GM19397 (cell line): ENCODE measurements at regions not wholly inside any gene's neighbourhood (a gene's known extent, or its start where the extent isn't known, plus 50 kb on each side); places are given as distances from the start of the nearest gene placed in this dataset.

Source experiments
- ATAC-seq: cut with Tn5 transposase; IDR thresholded peaks from one replicate; pipeline ENCODE4 v1.9.1; 2021; ENCODE audit warnings: mild to moderate bottlenecking, moderate library complexity; ENCODE audit not compliant: unreplicated experiment

DNA sequence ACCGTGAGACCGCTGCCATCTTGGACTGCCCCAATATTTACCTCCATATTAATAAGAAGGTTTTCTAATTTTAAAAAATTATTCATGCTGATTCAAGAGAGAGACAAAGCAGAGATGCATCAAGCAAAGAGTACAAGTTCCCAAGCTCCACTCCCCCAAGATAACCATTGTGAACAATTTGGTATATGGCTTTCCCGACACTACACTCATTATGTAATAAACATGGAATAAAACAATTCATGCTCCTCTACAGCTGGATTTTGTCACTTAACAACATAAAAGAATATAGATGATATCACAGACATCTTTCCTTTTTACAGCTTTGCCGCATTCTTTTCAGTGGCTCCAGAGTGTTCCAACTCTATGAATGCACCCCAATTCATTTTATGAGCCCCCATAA is 307.6 kb downstream of the FGFR2 start:
- no peak for ATAC-seq

DNA sequence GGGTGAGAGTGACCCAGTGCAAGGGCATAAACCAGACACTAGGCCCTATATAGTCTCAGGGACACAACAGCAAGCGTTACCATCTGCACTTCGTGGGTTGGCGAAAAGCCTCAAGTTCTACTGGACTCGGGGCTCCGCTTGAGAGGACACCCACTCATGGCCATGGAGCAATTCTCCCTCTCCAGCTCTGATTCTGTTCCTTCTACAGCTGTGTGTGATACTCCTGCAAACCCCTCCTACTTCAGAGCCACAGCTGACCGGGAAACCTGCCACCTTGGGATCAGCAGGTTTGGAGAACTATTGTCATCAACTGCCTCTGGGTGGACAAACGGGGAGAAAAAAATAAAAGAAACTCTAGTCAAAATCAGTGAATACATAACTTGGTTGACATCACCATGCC is 306.9 kb downstream of the FGFR2 start:
- ATAC-seq = no peak

DNA sequence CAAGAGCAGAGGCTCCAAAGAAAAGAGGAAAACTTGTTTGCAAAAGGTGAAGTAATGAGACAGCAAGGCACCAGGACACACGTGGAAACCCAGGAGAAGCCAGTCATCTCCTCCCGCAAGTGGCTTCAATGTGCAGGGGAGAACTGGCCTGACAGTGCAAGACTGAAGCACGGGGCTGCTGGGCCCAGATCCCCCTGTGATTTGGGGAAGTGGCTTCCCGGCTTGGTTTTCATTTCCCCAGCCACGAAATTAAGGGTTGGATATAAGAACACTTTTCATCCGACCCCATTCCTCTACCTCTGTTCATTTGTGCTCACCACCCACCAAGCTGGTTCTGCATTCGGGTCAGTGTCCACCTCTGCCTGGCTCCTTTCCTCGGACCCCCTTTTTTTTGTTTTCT is 306.4 kb downstream of the FGFR2 start:
- no peak for ATAC-seq

DNA sequence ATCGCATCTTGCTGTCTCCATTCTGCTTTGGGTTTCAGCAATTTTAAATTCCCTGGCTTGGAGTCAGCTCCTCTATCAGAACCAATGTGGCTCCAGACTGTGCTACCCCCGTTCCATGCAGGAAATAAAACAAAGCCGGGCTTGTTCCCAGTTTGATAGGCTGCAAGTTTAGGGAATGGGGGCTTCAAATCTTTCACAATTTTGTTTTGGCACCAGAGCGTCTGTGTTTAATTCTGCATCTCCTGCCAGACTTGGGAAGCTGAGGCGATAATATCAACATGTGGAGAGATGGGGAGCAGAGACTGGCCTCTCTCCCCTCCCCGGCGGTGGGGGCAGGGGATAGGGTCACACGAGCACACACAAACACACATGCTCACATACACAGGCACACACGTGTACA is 305.9 kb downstream of the FGFR2 start:
- ATAC-seq = no peak

DNA sequence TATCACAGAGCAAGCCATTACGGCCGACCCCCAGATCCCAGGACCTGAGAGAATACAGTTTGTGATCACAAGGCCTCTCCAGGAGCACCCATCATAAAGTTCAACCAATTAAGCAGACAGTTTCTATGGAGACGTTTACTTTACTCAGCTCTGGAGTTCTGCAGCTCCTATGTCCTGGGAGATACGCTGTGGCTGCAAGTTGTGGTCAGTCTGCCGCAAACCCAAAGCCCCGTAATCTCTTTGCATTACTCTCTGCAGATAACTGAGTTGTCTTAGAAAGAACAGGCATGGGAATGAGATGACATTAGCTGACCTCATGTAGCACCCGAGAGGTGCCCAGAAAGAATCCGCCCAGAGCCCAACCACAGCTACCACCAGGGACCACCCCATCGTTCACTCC is 305.1 kb downstream of the FGFR2 start:
- no peak for ATAC-seq

DNA sequence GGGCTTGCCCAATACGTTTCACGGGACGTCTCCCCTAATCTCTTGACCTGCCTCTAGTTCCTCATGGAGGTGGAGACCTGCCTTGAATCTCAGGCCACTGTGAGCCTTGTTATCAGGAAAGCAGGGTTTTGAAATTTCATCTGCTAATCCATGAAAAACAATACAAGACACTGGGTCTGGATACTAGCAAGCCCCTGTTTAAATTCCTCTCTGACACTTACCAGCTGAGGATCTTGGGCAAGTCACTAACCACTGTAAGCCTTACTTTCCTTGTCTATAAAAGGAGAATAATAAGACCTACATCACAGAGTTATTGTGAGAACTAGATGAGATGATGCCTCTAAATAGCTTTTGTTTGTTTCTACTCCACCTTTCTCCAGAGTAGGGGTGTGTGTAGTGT is 303.6 kb downstream of the FGFR2 start:
- ATAC-seq = no peak

DNA sequence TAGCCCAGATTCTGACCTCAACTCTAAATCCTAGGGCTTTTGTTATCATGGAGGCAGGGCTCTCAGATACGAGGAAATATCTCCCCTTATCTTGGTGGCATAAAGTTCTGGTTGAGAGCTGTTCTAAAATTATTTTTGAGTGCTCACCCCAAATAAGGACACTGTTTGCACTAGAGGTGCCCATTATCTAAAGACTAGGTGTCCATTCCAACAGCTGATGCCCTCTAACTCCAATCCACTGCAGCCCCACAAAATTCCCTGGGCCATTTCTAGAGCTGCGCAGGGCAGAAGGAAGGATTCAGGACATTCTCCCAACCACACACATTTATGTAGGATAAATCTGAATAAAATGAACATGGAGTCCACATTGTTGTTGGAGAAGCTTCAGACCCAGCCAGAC is 301.9 kb downstream of the FGFR2 start:
- ATAC-seq = no peak

DNA sequence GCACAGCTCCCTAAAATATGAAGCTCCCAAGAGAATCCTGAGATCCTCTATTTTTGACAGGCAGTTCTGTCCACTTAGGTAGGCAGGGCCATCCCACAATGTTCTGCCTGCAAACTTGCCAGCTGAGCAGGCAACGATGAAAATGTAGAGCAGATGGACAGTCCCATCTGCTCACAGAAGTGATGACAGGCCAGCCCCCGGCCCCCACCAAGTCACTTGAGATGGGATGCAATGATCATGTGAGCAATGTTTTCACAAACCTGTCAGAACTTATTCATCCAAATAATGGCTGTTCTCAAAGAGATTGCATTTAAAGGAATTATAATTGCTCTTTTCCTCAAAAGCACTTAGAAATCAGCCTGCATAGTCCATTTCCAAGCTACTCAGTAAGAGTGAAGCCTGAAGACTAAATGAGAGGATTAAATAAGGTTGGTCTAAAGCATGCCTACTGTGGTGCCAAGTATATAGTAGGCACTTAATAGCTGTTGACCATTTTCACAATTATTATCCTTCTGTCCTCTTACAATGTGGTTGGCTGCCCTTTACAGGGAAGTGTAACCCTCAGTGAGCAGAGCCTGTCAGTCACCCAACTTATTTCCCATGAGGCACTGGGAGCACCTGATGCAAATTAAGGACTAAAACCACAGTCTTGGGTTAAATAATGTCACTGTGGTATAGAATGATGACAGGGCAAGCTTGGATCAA is 301.2 kb downstream of the FGFR2 start:
- ATAC-seq = no peak

DNA sequence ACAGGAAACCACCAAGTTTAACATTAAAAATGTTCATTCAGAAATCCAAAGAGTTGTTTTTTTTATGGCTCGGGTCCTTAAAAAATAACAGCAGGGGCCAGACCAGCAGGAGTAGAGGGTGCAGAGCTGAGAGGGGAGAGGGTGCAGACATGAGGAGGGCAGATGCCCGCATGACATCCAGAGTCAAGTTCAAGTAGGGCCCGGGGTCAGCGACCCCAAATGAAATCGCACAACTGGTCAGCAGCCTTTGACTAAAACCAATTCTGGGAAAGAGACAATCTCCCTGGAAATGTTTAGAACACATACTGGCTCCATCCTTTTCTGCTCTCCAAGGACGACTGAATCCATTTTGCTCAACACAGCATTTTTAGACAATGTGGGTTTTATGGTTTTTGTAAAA is 297.5 kb downstream of the FGFR2 start:
- ATAC-seq = no peak

DNA sequence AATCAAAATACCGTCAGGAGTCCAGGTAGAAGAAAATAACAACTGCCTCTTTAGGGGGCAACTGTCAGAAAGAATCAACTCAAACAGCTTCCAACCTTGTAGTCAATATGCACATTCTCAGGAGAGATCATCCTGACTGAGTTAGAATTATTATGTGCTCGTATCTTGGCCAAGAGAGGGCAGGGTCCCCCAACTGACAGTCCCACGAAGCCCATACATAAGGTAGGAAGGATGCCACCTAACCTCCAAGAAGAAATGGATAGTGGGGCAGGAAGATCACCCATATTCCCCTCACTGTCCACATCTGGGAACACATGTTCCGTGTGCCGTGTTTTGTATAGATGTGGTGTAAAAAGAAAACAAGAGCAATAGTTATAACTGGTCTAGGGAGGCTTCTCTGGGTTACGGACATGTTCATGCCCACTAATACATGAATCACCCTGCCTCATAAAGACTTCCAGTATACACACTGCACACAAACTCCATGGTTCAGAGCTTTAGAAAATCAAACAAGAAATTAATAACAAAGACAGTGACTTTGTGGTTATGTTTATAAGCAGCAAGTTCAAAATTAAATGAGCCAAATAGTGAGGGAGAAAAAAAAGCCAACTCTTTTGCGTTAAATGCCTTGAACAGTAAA is 295.6 kb downstream of the FGFR2 start:
- ATAC-seq = no peak

DNA sequence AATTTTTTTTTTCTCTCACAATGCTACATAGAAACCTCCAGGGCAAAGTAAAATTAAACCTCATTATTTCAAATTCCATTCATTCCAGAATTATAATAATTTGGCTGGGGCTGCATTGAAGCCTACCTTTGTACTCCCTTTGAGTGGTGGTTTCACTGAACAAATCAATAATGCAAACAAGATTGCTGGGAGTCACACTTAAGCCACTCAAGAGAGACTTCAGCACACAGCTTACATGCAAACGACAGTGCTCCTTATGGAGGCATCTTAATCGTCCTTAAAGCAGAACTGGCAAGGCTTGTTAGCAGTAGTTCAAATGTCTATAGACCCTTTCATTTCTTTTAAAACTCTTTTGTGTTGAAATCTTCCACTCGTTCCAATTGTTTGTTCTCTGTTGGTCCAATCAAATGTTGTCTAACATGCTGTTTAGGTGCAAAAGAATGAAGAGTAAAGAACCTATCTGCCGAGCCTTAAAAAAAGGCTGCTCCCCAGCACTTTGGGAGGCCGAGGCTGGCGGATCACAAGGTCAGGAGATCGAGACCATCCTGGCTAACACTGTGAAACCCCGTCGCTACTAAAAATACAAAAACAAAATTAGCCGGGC is 294.9 kb downstream of the FGFR2 start:
- no peak for ATAC-seq

DNA sequence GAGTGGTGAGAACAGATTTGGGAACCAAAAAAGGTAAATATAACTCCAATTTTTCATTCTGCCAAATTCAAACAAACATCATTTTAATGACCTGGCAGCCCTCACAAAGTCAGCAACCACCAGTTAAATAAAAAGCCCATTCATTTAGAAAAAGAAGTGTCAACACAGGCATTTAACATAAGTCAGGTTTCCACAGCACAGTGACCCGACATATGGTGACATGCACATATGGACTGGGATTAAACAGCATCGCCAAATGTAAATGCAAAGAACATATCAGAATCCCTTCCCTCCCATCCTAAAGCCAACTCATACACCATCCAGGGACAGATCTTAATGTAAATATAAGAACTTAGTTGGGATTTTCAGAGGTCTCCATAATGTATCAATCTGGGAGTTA is 293.2 kb downstream of the FGFR2 start:
- no peak for ATAC-seq

DNA sequence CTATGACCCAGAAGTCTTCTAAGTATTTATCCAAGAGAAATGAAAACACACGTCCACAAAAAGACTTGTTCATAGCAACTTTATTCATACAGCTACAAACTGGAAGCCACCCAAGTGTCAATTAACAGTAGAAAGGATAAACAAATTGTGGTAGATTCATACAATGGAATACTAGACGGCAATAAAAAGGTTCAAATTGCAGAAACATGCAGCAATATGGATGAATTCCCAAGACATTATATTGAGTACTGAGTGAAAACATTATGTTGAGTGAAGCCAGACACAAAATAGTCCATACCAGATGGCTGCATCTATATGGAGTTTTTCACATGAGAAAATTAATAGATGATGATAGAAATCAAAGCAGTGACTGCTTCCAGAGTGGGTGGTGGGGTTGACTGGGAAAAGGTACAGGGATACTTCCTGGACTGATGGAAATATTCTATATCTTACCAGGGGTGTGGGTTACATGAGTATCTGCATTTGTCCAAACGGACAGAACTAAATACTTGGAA is 292.0 kb downstream of the FGFR2 start:
- no peak for ATAC-seq

DNA sequence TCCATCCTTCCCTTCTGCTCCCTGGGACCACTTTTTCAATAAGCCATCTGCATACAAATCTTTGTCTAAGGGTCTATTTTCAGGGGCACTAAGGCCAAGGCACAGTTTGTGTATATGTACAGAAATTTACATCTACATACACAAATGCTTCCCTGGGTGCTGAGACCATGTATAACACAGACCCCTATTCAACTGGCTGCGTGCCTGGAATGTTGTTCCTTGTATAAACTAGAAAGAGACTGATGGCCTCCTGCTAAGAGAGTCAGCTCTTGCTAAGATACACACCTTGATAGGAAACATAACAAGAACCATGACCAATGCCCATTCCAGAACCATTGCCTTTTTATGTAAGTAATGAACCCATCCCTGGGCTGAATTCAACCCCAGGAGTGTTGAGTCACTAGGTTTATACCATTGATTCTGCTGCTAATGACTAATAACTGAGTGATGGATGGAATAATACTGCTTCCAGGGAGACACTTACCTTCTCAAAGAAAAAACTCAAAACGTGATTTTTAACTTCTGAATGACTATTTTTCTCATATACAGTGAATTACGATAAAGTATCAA is 290.7 kb downstream of the FGFR2 start:
- no peak for ATAC-seq

DNA sequence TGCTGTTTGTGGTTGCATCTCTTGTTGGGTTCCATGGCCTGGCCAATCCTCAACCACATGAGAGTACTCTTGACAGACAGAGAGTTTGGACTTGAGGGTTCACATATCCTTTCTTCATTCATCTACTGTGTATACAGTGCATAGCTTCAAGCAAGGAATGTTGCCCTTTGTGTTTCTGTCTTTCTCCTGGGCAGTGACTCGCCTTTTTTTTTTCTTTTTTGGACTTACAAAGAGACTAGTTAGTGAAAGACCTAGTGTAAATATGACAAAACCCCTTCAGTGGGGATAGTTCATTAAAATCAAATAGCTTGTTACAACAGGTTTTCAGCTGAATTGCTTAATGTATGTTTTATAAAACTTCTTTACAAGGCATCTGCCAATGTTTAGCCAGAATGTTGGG is 290.2 kb downstream of the FGFR2 start:
- no peak for ATAC-seq

DNA sequence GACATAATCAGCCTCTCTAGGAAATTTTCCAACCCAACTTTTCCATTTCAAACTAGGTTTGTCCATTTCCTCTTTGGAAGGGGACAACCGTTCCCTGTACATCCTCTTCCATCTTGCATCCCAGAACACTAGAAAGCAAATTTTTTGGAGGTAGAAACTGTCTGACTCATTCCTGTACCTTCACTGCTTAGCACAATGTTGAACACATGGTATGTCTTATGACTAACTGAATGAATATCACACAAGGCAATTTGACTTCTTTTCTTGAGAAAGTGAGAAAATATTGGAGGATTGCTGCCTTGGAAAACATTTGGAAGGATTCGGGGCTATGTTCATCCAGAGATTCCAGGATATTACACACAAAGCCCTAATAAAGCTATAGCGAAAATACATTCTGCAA is 289.1 kb downstream of the FGFR2 start:
- ATAC-seq = no peak

DNA sequence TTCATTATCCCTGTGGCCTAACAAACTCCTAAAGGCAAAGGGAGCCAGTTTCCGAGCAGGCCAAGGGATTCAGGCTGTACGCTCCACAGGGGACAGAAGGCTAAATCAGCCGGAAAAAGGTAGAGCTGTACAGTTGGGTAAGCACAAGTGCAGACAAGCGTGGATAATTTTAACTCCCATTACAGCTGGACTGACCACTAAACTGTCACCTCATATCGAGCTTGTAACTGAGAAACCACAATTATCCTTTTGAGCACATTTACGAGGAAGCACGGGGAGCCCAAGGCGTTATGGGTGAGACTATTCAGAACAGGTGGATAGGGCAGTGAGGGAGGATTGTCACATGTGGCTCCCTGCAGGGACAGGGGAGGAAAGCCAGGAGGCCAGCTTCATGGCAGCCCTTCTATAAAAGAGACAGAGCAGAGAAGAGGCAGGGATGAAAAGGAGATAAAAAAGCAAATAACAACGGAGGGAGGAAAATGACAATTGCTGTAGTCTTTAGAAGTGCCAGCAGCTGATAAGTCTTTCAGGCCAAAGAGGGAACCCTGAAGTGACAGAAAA is 288.0 kb downstream of the FGFR2 start:
- ATAC-seq = no peak

DNA sequence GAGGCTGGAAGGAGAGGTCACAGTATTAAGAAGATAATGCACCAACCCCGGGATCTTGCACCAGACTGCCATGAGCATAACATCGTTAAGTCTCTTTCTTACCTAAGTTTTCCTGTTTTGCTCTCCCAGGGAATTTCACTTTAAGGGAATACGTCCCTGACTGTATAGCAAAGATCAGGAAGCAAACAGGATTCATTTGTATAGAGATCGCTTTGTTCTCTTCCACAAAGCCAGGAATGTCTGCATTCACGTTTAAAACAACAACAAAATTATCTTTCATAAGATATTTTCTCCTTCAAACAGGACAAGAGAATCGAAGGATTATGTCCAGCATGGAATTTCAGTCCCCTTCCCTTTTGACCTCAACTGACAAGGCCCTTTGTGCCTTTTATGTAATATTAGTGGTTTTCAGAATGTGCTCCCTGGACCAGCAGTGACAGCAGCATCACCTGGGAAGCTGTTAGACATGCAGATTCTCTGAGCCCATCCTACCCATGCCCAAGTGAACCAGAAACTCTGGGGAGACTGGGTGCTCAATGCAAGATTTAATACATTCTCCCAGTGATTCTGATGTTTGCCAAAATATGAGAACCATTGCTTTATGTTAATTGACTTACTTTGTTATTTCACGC is 286.3 kb downstream of the FGFR2 start:
- no peak for ATAC-seq

DNA sequence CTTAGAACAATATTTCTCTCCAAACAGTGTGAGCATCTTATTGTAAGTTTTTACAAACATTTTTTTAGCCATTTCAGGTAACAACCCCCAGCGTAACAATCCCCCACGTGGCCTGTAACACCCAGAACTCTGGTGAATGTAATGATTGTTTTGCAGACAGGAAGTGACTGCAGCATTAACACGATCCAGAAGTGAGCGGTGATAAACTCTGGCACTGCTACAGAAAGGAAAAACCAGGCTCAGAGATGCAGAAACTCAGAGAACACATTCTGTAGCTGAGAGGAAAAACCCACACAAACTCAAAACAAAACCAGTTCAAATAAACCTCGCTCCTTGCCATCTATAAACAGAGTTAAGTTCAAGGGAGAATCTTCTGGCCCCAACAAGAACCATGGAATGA is 285.7 kb downstream of the FGFR2 start:
- no peak for ATAC-seq

DNA sequence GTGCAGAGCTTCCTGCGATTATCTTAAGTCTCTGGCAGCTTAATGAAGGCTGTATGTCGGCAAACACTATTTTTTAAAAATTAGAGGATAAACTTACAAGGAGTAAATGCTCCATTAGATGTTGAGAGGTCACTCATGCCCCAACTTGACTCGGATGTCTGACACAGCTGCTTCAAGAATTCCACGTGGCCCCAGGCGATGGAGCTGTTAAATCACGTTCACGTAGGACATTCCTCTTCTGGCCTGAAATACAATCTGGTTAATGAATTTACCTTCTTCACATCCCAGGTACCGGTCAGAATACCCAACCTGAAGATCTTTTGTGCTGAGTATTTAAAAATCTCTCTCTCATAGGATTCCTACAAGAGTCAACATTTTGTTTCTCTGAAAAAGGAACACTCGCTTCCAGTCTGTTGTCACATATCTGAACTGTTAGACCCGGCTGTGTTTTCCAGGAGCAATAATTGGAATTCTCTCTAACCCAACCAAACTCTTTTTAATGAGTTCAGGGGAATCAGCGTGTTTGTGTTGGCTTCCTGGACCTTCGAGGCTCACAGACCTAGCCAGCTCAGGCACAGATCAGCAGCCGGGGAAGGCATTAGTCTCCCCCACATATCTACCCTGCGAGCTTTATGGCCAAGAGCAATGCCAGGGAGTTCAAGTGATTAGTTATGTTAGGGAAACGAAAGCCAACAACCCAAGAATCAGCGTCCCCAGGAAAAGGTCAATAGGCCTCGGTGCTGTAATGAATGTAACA is 284.9 kb downstream of the FGFR2 start:
- ATAC-seq = no peak

DNA sequence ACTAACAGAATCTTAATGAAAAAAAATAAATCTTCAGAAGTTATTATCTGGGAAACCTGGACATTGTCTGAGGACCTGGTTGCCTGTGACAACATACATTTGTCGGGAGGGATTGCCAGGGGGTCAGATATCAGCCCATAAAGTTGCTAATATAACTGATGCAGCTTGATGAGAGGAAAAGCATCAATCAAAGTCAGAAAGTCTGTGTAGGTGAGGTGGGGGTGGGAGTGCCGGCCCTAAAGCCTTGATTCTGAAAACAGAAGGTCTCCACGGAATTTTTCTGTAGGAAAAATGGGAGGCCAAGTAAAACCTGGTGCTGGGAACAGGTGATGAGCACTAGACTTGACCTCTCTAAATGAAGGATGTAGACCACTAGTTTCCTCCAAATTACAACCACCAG is 281.8 kb downstream of the FGFR2 start:
- no peak for ATAC-seq
